GM21786 (cell line): ENCODE measurements at regions not wholly inside any gene's neighbourhood (a gene's known extent, or its start where the extent isn't known, plus 50 kb on each side); places are given as distances from the start of the nearest gene placed in this dataset.
"Not testable (repeated sequence)": the region's sequence is repeated elsewhere in the genome, so short reads cannot be mapped to it uniquely, and the experiment has no call there.

Experiments
- ATAC-seq: cut with Tn5 transposase; IDR thresholded peaks from one replicate; pipeline ENCODE4 v1.9.1; 2021; ENCODE audit not compliant: unreplicated experiment

GRCh38 chr6:150299873-150300485 is 68.8 kb upstream of the IYD start:
- no peak for ATAC-seq

- ATAC-seq: peak; percentile 80
Measured at GRCh38 chr6:150301846-150302519, 66.8 kb upstream of the IYD start.

- peak; percentile 9 for ATAC-seq
Measured at GRCh38 chr6:150302520-150303176, 66.2 kb upstream of the IYD start.

- no peak for ATAC-seq
Measured at GRCh38 chr6:150303256-150303655, 65.6 kb upstream of the IYD start.

- ATAC-seq: no peak
Measured at GRCh38 chr6:150304429-150304828, 64.4 kb upstream of the IYD start.

- no peak for ATAC-seq
Measured at GRCh38 chr6:150306290-150306689, 62.5 kb upstream of the IYD start.

- ATAC-seq: no peak
Measured at GRCh38 chr6:150307520-150307919, 61.3 kb upstream of the IYD start.

GRCh38 chr6:150308812-150309645 is 59.8 kb upstream of the IYD start:
- no peak for ATAC-seq

- no peak for ATAC-seq
Measured at GRCh38 chr6:150310539-150310938, 58.3 kb upstream of the IYD start.

- not testable (repeated sequence) for ATAC-seq
Measured at GRCh38 chr6:150311149-150311944, 57.5 kb upstream of the IYD start.

GRCh38 chr6:150312395-150312794 is 56.4 kb upstream of the IYD start:
- ATAC-seq: no peak

- no peak for ATAC-seq
Measured at GRCh38 chr6:150312844-150313584, 55.8 kb upstream of the IYD start.

GRCh38 chr6:150313781-150314180 is 55.0 kb upstream of the IYD start:
- ATAC-seq: no peak

GRCh38 chr6:150314230-150315188 is 54.3 kb upstream of the IYD start:
- ATAC-seq: no peak

GRCh38 chr6:150315626-150316025 is 53.2 kb upstream of the IYD start:
- no peak for ATAC-seq

GRCh38 chr6:150316936-150317335 is 51.9 kb upstream of the IYD start:
- no peak for ATAC-seq
